Activated CD8-positive, alpha-beta T cell treated with anti-CD3 and anti-CD28 coated beads for 36 hours (primary cell): ENCODE measurements at regions not wholly inside any gene's neighbourhood (a gene's known extent, or its start where the extent isn't known, plus 50 kb on each side); places are given as distances from the start of the nearest gene placed in this dataset.

Experiments used
- ATAC-seq: fragments of 200-7000 bp; cut with Tn5 transposase; one replicate; pipeline ENCODE4 v1.10.0; 2021; ENCODE audit warnings: mild to moderate bottlenecking, moderate library complexity
- CTCF ChIA-PET: fragments of 350-600 bp; sonication (Branson Sonifier 250); formaldehyde crosslinking; loops from one replicate; lab custom pipeline; 2021; ENCODE audit warnings: antibody characterized with exemption; lab: Charles Lee
- POLR2A ChIA-PET: fragments of 350-600 bp; sonication (Branson Sonifier 250); formaldehyde crosslinking; loops from one replicate; lab custom pipeline; 2021; ENCODE audit warnings: antibody characterized with exemption; lab: Charles Lee
- DNase-seq: peaks from one replicate; pipeline ENCODE4 v3.0.0-alpha.2; 2020
- H3K27ac Mint-ChIP-seq: one replicate; pipeline ENCODE4 v1.8.0; 2021; ENCODE audit warnings: mild to moderate bottlenecking, mixed read lengths
- H3K27me3 Mint-ChIP-seq: one replicate; pipeline ENCODE4 v1.8.0; 2021; ENCODE audit warnings: mixed read lengths
- H3K36me3 Mint-ChIP-seq: one replicate; pipeline ENCODE4 v1.8.0; 2021; ENCODE audit warnings: low read depth, mixed read lengths
- H3K4me1 Mint-ChIP-seq: one replicate; pipeline ENCODE4 v1.8.0; 2021; ENCODE audit warnings: low read depth, mixed read lengths
- H3K4me3 Mint-ChIP-seq: one replicate; pipeline ENCODE4 v1.8.0; 2021; ENCODE audit warnings: mild to moderate bottlenecking, moderate library complexity, mixed read lengths
- H3K9me3 Mint-ChIP-seq: one replicate; pipeline ENCODE4 v1.8.0; 2021; ENCODE audit warnings: mixed read lengths
- CTCF ChIP-seq: fragments of 200-600 bp; IDR thresholded peaks from one replicate; pipeline ENCODE4 v1.8.0; 2022; ENCODE audit warnings: antibody characterized with exemption, mild to moderate bottlenecking
- intact Hi-C: fragments of 100-400 bp; cut with micrococcal nuclease; formaldehyde crosslinking; loops from one replicate; pipeline ENCODE4 v1.10.0; 2022

- H3K4me1 Mint-ChIP-seq: no peaks in the 10 kb centered on the region
- DNase-seq (no peak), ATAC-seq (no peak)
- ChIA-PET CTCF (no interaction called here), POLR2A (no interaction called here)
- no peak overlapping the region for H3K27ac Mint-ChIP-seq
- H3K36me3 Mint-ChIP-seq: no peaks in the 10 kb centered on the region
- TF ChIP-seq CTCF: no peak
- intact Hi-C loops: no loop called here
- no peak overlapping the region for H3K4me3 Mint-ChIP-seq
- H3K27me3 Mint-ChIP-seq: no peaks in the 10 kb centered on the region
- H3K9me3 Mint-ChIP-seq: no peaks in the 10 kb centered on the region
These were observed 78.5 kb upstream of the ANK2 start for GRCh38 chr4:112970903-112971302.

- CTCF ChIA-PET: interaction anchor here (1.1 to 1.5 kb wide), 2 partner anchors 25 to 35 kb away, joined by 3 read pairs; no protein-coding TSS in a partner anchor
- DNase-seq (no peak), ATAC-seq (no peak)
- Mint-ChIP-seq H3K9me3 (no peaks in the 10 kb centered on the region), H3K27me3 (peaks cover 3% of the 10 kb centered on the region), H3K4me3 (no peak overlapping the region), H3K36me3 (no peaks in the 10 kb centered on the region), H3K4me1 (no peaks in the 10 kb centered on the region), H3K27ac (no peak overlapping the region)
- POLR2A ChIA-PET: no interaction called here
- TF ChIP-seq CTCF: no peak
- intact Hi-C loops: no loop called here
These were observed 75.7 kb upstream of the ANK2 start for GRCh38 chr4:112973750-112974251.

GRCh38 chr4:112975567-112976355 lies 73.7 kb upstream of the ANK2 start:
- POLR2A ChIA-PET: no interaction called here
- no peaks in the 10 kb centered on the region for H3K36me3 Mint-ChIP-seq
- H3K27me3 Mint-ChIP-seq: peaks cover 3% of the 10 kb centered on the region
- no peaks in the 10 kb centered on the region for H3K4me1 Mint-ChIP-seq
- TF ChIP-seq CTCF: no peak
- CTCF ChIA-PET: interaction anchor here (0.6 to 1.1 kb wide), 2 partner anchors 37 to 272 kb away, joined by 3 read pairs; no protein-coding TSS in a partner anchor
- intact Hi-C loops: no loop called here
- no peak overlapping the region for H3K27ac Mint-ChIP-seq
- ATAC-seq: no peak
- no peak overlapping the region for H3K4me3 Mint-ChIP-seq
- no peaks in the 10 kb centered on the region for H3K9me3 Mint-ChIP-seq
- DNase-seq: no peak

- intact Hi-C loops: no loop called here
- ChIA-PET POLR2A (no interaction called here), CTCF (no interaction called here)
- no peak for TF ChIP-seq CTCF
- H3K4me1 Mint-ChIP-seq: no peaks in the 10 kb centered on the region
- no peak overlapping the region for H3K27ac Mint-ChIP-seq
- ATAC-seq: no peak
- no peak overlapping the region for H3K4me3 Mint-ChIP-seq
- H3K9me3 Mint-ChIP-seq: no peaks in the 10 kb centered on the region
- H3K27me3 Mint-ChIP-seq: peaks cover 5% of the 10 kb centered on the region
- DNase-seq: no peak
- no peaks in the 10 kb centered on the region for H3K36me3 Mint-ChIP-seq
These were observed 70.6 kb upstream of the ANK2 start for GRCh38 chr4:112978691-112979472.
